ENCODE measurements at regions not wholly inside any gene's neighbourhood (a gene's known extent, or its start where the extent isn't known, plus 50 kb on each side); places are given as distances from the start of the nearest gene placed in this dataset.

DNA sequence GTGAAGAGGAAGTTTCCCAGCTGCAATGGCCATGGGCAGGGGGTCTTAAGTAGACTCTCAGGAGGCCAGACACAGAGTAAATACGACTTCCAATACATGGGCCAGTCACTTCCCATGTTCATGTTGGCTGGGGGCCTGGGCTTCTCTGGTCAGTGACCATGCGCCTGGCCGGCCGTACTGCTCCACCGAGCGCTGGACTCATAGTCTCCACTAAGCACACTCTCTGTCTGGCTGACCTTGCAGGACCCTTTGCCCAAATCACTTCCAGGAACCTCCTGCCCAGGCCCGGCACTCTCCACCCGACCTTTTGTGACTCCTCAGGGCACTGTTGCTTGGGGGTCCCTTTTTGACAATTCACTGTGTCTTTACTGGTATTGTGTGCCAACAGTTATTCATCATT lies 69.3 kb downstream of the SOWAHC start:
- Histone ChIP-seq H3K36me3 (no peaks in the 10 kb centered on the region), H3K4me1 (no peaks in the 10 kb centered on the region), H3K27me3 (no peaks in the 10 kb centered on the region), H3K9me3 (no peaks in the 10 kb centered on the region), H3K4me3 (ENCODE audit: low read depth, low read length) (no peak overlapping the region)
- no peak for DNase-seq
- TF ChIP-seq, protein P1, sequence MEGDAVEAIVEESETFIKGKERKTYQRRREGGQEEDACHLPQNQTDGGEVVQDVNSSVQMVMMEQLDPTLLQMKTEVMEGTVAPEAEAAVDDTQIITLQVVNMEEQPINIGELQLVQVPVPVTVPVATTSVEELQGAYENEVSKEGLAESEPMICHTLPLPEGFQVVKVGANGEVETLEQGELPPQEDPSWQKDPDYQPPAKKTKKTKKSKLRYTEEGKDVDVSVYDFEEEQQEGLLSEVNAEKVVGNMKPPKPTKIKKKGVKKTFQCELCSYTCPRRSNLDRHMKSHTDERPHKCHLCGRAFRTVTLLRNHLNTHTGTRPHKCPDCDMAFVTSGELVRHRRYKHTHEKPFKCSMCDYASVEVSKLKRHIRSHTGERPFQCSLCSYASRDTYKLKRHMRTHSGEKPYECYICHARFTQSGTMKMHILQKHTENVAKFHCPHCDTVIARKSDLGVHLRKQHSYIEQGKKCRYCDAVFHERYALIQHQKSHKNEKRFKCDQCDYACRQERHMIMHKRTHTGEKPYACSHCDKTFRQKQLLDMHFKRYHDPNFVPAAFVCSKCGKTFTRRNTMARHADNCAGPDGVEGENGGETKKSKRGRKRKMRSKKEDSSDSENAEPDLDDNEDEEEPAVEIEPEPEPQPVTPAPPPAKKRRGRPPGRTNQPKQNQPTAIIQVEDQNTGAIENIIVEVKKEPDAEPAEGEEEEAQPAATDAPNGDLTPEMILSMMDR (IDR thresholded peaks at IDR 0.05; ENCODE audit: low read depth, low read length) = no peak

DNA sequence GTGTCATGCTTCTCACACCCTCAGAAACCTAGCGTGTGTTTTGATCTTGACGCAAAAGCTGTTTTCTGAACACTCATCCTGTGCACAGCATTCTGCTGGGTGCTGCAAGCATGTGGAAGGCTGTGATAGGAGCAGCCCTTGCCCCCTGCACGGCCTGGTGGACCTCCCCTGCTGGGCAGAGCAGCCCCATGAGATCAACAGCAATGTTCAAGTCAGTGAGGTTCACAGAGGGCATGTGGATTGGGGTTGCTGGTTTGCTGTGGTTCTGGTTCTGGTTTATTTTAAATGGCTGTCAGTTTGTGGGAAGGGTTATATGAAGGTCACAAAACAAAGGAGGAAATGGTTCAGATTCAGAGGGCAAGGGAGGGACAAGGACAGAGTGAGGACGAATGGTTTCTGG lies 71.3 kb downstream of the SOWAHC start:
- Histone ChIP-seq H3K9me3 (no peaks in the 10 kb centered on the region), H3K4me3 (ENCODE audit: low read depth, low read length) (no peak overlapping the region), H3K27me3 (no peaks in the 10 kb centered on the region), H3K4me1 (no peaks in the 10 kb centered on the region), H3K36me3 (no peaks in the 10 kb centered on the region)
- DNase-seq = no peak
- TF ChIP-seq, protein P1 (IDR thresholded peaks at IDR 0.05; ENCODE audit: low read depth, low read length) = no peak

DNA sequence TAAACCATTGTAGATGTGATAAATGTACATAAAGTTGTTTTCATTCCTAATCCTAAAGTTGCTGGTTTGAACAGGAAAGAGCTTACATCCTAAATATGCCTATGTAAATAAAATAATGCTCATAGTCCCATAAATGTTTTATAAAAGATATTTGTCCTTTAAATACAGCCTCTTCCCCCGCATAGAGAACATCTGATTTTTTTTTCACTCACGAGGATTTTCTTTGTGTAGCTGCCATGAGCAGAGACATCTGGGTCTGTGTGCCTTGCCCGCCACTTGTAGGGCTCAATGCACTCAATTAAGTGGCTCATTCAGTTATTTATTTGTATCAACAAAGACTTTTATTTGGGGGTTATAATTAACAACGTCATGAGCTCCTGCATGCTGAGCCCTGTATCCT lies 72.8 kb downstream of the SOWAHC start:
- Histone ChIP-seq H3K4me3 (ENCODE audit: low read depth, low read length) (no peak overlapping the region), H3K27me3 (no peaks in the 10 kb centered on the region), H3K36me3 (no peaks in the 10 kb centered on the region), H3K9me3 (no peaks in the 10 kb centered on the region), H3K4me1 (no peaks in the 10 kb centered on the region)
- DNase-seq = no peak
- TF ChIP-seq, protein P1 (IDR thresholded peaks at IDR 0.05; ENCODE audit: low read depth, low read length) = no peak

DNA sequence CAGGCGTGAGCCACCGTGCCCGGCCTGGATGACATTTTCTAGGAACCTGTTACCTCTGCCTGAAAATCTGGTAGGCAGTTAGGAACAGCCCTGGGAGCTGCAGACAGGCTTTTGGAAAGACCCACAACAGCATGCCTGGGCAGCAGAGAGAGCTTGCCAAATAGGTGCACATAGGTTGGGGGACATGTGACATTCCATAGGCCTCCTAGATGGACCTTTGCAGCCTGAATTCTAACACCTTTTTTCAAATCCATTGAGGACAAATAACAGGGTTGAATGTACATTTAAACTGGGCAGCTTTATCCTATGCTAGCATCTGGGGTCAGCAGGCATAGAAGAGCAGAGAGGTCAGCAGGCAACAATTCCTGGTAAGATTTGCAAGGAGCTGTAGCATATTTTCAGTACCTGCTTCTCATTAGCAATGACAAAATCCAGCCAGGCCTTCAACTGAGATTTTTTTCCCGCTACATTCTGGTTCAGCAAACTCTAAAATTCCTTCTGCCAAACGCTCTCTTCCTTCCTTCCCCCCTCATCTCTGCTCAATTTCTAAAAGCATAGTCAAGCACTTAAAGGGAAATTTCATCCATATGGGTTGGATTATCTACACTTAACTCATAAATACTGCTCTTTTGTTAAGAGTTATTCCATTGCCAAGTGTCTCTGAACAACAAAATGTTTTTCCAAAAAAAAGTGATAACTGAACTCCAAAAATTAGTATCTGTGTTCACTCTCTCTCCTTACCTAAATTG lies 75.2 kb downstream of the SOWAHC start:
- no peaks in the 10 kb centered on the region for H3K27me3 ChIP-seq
- DNase-seq = no peak
- TF ChIP-seq, protein P1 (IDR thresholded peaks at IDR 0.05; ENCODE audit: low read depth, low read length) = no peak
- no peaks in the 10 kb centered on the region for H3K9me3 ChIP-seq
- no peaks in the 10 kb centered on the region for H3K4me1 ChIP-seq
- H3K4me3 ChIP-seq (ENCODE audit: low read depth, low read length) = no peak overlapping the region
- H3K36me3 ChIP-seq = no peaks in the 10 kb centered on the region

DNA sequence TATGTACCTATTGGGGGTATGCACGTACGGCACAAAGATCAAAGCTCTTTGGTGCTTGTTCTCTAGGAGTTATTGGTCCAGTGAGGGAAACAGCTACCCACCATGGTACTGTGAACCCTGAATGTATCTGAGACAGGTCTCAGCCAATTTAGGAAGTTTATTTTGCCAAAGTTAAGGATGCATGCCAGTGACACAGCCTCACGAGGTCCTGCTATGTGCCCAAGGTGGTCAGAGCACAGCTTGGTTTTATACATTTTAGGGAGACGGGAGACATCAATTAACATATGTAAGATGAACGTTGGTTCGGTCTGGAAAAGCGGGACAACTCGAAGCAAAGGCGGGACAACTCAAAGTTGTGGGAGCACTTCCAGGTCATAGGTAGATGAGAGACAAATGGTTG lies 75.8 kb downstream of the SOWAHC start:
- no peak for DNase-seq
- H3K27me3 ChIP-seq = no peaks in the 10 kb centered on the region
- TF ChIP-seq, protein P1 (IDR thresholded peaks at IDR 0.05; ENCODE audit: low read depth, low read length) = no peak
- no peaks in the 10 kb centered on the region for H3K9me3 ChIP-seq
- no peak overlapping the region for H3K4me3 ChIP-seq (ENCODE audit: low read depth, low read length)
- no peaks in the 10 kb centered on the region for H3K4me1 ChIP-seq
- H3K36me3 ChIP-seq = no peaks in the 10 kb centered on the region

DNA sequence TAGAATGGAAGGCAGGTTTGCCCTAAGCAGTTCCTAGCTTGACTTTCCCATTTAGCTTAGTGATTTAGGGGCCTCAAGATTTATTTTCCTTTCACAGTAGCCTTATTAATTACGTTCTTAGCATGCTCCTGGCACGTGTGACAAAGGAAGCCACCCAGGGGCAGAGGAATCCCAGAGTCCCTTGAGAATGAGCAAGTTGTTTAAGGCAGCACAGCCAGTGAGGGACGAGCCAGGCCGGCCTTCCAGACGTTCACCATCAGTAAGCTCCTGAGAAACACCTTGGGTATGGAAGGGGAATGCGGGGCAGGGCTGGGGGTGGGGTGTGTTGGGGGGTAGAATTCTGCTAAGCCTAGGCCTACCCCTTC lies 76.3 kb downstream of the SOWAHC start:
- H3K4me1 ChIP-seq = no peaks in the 10 kb centered on the region
- TF ChIP-seq, protein P1 (IDR thresholded peaks at IDR 0.05; ENCODE audit: low read depth, low read length) = no peak
- H3K4me3 ChIP-seq (ENCODE audit: low read depth, low read length) = no peak overlapping the region
- H3K9me3 ChIP-seq = no peaks in the 10 kb centered on the region
- no peak for DNase-seq
- H3K27me3 ChIP-seq = no peaks in the 10 kb centered on the region
- no peaks in the 10 kb centered on the region for H3K36me3 ChIP-seq

Measured in BE2C (cell line).